IMR-90 (cell line): ENCODE measurements at regions not wholly inside any gene's neighbourhood (a gene's known extent, or its start where the extent isn't known, plus 50 kb on each side); places are given as distances from the start of the nearest gene placed in this dataset.

ENCODE experiments used
- BHLHE40 ChIP-seq: fragments of 150-350 bp; IDR thresholded peaks from 2 replicates; pipeline ENCODE4 v1.6.1; 2016; ENCODE audit warnings: mild to moderate bottlenecking, low read depth, low read length
- CHD1 ChIP-seq: IDR thresholded peaks from 2 replicates; pipeline ENCODE4 v1.6.1; 2012; ENCODE audit warnings: low read depth, low read length, improper control_type of control experiment
- MAFK ChIP-seq: IDR thresholded peaks from 2 replicates; pipeline ENCODE4 v1.6.1; 2012; ENCODE audit warnings: low read depth, low read length, improper control_type of control experiment
- MAZ ChIP-seq: IDR thresholded peaks from 2 replicates; pipeline ENCODE4 v1.6.1; 2012; ENCODE audit warnings: low read depth, mild to moderate bottlenecking, low read length, improper control_type of control experiment, moderate library complexity, borderline replicate concordance
- POLR2A ChIP-seq: IDR thresholded peaks from 2 replicates; pipeline ENCODE4 v1.6.1; 2012; ENCODE audit warnings: mild to moderate bottlenecking, low read depth, low read length
- RCOR1 ChIP-seq: IDR thresholded peaks from 2 replicates; pipeline ENCODE4 v1.6.1; 2012; ENCODE audit warnings: mild to moderate bottlenecking, low read length, improper control_type of control experiment; ENCODE audit not compliant: insufficient replicate concordance
- RFX5 ChIP-seq: IDR thresholded peaks from 2 replicates; pipeline ENCODE4 v1.8.0; 2012; ENCODE audit warnings: low read depth, mild to moderate bottlenecking, low read length, moderate library complexity
- TF ChIP-seq, protein P1 (sequence below): conservative IDR thresholded peaks from 2 replicates; pipeline ENCODE4 v1.5.1; 2012; ENCODE audit warnings: mild to moderate bottlenecking, low read depth, low read length, improper control_type of control experiment
- TF ChIP-seq, protein P2 (sequence below): fragments of 150-350 bp; IDR thresholded peaks from 2 replicates; pipeline ENCODE4 v1.6.1; 2016; ENCODE audit warnings: low read depth, mild to moderate bottlenecking, low read length, moderate library complexity, borderline replicate concordance

DNA sequence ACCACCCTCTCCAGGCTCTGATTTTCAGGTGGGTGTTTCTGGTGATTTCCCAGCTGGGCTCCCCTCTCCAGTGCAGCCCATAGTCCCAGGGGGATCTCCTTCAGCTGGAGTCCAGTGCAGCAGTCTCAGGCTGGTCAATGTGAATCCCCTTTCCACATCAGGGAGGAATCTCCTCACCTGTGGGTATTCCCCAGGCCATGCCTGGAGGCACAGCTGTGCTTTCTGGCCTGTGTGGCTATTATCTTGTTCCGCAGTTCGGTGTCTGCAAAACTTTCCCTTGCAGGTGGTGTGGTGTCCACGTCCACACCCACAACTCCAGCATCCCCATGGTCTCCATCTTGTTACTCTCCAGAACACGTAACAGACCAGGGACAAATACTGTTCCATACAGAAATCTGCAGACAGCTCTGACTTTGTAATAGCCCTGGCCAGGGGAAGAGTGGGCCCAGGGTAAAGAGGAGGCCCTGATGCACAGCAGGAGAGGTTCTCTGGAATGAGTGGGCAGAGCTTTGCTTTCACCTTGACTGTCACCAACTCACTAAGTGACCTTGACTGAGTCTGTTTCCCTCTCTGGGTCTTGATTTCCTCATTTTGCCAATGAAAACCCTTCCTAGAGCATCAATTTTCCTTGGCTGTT lies 183.2 kb downstream of the CSNK2A3 start:
- TF ChIP-seq POLR2A (no peak), CHD1 (no peak), MAZ (no peak), RFX5 (no peak), BHLHE40 (no peak), RCOR1 (no peak), MAFK (no peak)
- TF ChIP-seq, protein P1, sequence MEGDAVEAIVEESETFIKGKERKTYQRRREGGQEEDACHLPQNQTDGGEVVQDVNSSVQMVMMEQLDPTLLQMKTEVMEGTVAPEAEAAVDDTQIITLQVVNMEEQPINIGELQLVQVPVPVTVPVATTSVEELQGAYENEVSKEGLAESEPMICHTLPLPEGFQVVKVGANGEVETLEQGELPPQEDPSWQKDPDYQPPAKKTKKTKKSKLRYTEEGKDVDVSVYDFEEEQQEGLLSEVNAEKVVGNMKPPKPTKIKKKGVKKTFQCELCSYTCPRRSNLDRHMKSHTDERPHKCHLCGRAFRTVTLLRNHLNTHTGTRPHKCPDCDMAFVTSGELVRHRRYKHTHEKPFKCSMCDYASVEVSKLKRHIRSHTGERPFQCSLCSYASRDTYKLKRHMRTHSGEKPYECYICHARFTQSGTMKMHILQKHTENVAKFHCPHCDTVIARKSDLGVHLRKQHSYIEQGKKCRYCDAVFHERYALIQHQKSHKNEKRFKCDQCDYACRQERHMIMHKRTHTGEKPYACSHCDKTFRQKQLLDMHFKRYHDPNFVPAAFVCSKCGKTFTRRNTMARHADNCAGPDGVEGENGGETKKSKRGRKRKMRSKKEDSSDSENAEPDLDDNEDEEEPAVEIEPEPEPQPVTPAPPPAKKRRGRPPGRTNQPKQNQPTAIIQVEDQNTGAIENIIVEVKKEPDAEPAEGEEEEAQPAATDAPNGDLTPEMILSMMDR, result no peak
- TF ChIP-seq, protein P2, sequence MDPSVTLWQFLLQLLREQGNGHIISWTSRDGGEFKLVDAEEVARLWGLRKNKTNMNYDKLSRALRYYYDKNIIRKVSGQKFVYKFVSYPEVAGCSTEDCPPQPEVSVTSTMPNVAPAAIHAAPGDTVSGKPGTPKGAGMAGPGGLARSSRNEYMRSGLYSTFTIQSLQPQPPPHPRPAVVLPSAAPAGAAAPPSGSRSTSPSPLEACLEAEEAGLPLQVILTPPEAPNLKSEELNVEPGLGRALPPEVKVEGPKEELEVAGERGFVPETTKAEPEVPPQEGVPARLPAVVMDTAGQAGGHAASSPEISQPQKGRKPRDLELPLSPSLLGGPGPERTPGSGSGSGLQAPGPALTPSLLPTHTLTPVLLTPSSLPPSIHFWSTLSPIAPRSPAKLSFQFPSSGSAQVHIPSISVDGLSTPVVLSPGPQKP, result no peak
